DOHH2 (cell line): ENCODE measurements at regions not wholly inside any gene's neighbourhood (a gene's known extent, or its start where the extent isn't known, plus 50 kb on each side); places are given as distances from the start of the nearest gene placed in this dataset.

Experiments used
- EZH2phosphoT487 ChIP-seq: fragments of 200-600 bp; sonication (generic); IDR thresholded peaks from 2 replicates; pipeline ENCODE4 v1.6.1; 2017; ENCODE audit warnings: borderline replicate concordance, mild to moderate bottlenecking, antibody characterized with exemption, low read length, moderate library complexity, mixed read lengths
- TF ChIP-seq, protein P1 (sequence below): fragments of 200-600 bp; sonication (generic); IDR thresholded peaks from one replicate; pipeline ENCODE4 v1.5.1; 2014; ENCODE audit warnings: antibody characterized with exemption, mild to moderate bottlenecking, low read depth, low read length; ENCODE audit not compliant: poor library complexity, severe bottlenecking

DNA sequence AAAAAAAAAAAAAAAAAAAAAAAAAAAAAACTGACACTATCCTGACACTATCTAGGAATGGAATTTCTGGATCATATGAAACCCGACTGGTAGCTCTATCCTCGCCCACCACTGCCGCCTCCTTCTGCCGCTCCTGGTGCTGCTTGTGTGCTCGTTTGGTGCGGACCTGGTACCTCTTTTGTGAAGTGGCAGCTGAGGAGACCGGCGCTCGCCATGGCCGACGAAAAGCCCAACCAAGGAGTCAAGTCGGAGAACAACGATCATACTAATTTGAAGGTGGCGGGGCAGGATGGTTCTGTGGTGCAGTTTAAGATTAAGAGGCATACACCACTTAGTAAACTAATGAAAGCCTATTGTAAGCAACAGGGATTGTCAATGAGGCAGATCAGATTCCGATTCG, 130.6 kb downstream of the SEPTIN14 start:
- TF ChIP-seq, protein P1, sequence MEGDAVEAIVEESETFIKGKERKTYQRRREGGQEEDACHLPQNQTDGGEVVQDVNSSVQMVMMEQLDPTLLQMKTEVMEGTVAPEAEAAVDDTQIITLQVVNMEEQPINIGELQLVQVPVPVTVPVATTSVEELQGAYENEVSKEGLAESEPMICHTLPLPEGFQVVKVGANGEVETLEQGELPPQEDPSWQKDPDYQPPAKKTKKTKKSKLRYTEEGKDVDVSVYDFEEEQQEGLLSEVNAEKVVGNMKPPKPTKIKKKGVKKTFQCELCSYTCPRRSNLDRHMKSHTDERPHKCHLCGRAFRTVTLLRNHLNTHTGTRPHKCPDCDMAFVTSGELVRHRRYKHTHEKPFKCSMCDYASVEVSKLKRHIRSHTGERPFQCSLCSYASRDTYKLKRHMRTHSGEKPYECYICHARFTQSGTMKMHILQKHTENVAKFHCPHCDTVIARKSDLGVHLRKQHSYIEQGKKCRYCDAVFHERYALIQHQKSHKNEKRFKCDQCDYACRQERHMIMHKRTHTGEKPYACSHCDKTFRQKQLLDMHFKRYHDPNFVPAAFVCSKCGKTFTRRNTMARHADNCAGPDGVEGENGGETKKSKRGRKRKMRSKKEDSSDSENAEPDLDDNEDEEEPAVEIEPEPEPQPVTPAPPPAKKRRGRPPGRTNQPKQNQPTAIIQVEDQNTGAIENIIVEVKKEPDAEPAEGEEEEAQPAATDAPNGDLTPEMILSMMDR = no peak
- no peak for TF ChIP-seq EZH2phosphoT487
